Dermis microvascular lymphatic vessel endothelial cell (primary cell): ENCODE measurements at regions not wholly inside any gene's neighbourhood (a gene's known extent, or its start where the extent isn't known, plus 50 kb on each side); places are given as distances from the start of the nearest gene placed in this dataset.
A peak's percentile ranks its signal among the peaks of the same experiment; 100 is the strongest.
"Not testable (repeated sequence)": the region's sequence is repeated elsewhere in the genome, so short reads cannot be mapped to it uniquely, and the experiment has no call there.

Experiments
- DNase-seq, 2 donors: peaks; one replicate each; pipeline versions ENCODE4 v3.0.0 to v3.0.0-alpha.2; 2010; ENCODE audit warnings: low read depth in 2 of 2

- no peak for DNase-seq
Observed at GRCh38 chr5:67985686-67986387, 229.7 kb upstream of the PIK3R1 start.

- DNase-seq, result no peak
Observed at GRCh38 chr5:67984546-67984945, 231.0 kb upstream of the PIK3R1 start.

GRCh38 chr5:67983251-67984110, 232.1 kb upstream of the PIK3R1 start:
- DNase-seq, result peak in 1 of 2 donors; percentile 54

- not testable (repeated sequence) for DNase-seq
Observed at GRCh38 chr5:67982160-67982559, 233.4 kb upstream of the PIK3R1 start.

- no peak for DNase-seq
Observed at GRCh38 chr5:67978171-67978570, 237.4 kb upstream of the PIK3R1 start.

GRCh38 chr5:67976891-67977601, 238.5 kb upstream of the PIK3R1 start:
- DNase-seq, result peak in 1 of 2 donors; percentile 36

GRCh38 chr5:67976181-67976580, 239.4 kb upstream of the PIK3R1 start:
- DNase-seq, result no peak

- no peak for DNase-seq
Observed at GRCh38 chr5:67974471-67974870, 241.1 kb upstream of the PIK3R1 start.

GRCh38 chr5:67974054-67974453, 241.5 kb upstream of the PIK3R1 start:
- DNase-seq, result no peak

GRCh38 chr5:67971971-67972821, 243.4 kb upstream of the PIK3R1 start:
- DNase-seq, result peak in 1 of 2 donors; percentile 45

GRCh38 chr5:67971223-67971830, 244.2 kb upstream of the PIK3R1 start:
- no peak for DNase-seq

- DNase-seq, result no peak
Observed at GRCh38 chr5:67969631-67970030, 245.9 kb upstream of the PIK3R1 start.

GRCh38 chr5:67969176-67969575, 246.4 kb upstream of the PIK3R1 start:
- DNase-seq, result no peak

GRCh38 chr5:67966712-67967111, 248.8 kb upstream of the PIK3R1 start:
- no peak for DNase-seq

GRCh38 chr5:67964619-67965018, 250.9 kb upstream of the PIK3R1 start:
- no peak for DNase-seq

GRCh38 chr5:67963789-67964519, 251.6 kb upstream of the PIK3R1 start:
- no peak for DNase-seq

- no peak for DNase-seq
Observed at GRCh38 chr5:67960939-67961338, 254.6 kb upstream of the PIK3R1 start.

- DNase-seq, result no peak
Observed at GRCh38 chr5:67957374-67957773, 258.2 kb upstream of the PIK3R1 start.

GRCh38 chr5:67954351-67954750, 261.2 kb upstream of the PIK3R1 start:
- DNase-seq, result no peak

GRCh38 chr5:67942421-67942820, 273.1 kb upstream of the PIK3R1 start:
- no peak for DNase-seq
